ENCODE measurements at regions not wholly inside any gene's neighbourhood (a gene's known extent, or its start where the extent isn't known, plus 50 kb on each side); places are given as distances from the start of the nearest gene placed in this dataset.

- Histone ChIP-seq H2AK9ac (replicated peaks; ENCODE audit: low read depth, low read length, poor library complexity) (no peak overlapping the region), H2BK5ac (ENCODE audit: low read depth, low read length, poor library complexity, severe bottlenecking) (no peak overlapping the region), H3K9ac (ENCODE audit: low read depth, low read length) (no peak overlapping the region), H3K4me2 (ENCODE audit: low read depth, low read length) (no peak overlapping the region), H3K9me3 (ENCODE audit: control insufficient read depth, insufficient read depth, low read length) (no peaks in the 10 kb centered on the region), H3K14ac (replicated peaks; ENCODE audit: low read depth, low read length) (no peak overlapping the region), H2AK5ac (ENCODE audit: low read depth, low read length) (no peak overlapping the region), H3K27me3 (ENCODE audit: control insufficient read depth, insufficient read depth, low read length) (peaks cover 54% of the 10 kb centered on the region), H4K91ac (ENCODE audit: insufficient read depth, low read depth, low read length) (no peak overlapping the region), H4K5ac (ENCODE audit: low read depth, low read length) (no peak overlapping the region), H4K20me1 (ENCODE audit: insufficient read depth, low read length) (no peaks in the 10 kb centered on the region), H3K4me3 (ENCODE audit: insufficient read depth, low read depth, low read length) (no peak overlapping the region), H4K8ac (ENCODE audit: low read depth in 2 of 2, low read length in 2 of 2) (no peak overlapping the region), H3K4me1 (ENCODE audit: control insufficient read depth, insufficient read depth, low read length) (no peaks in the 10 kb centered on the region), H3K4ac (ENCODE audit: low read depth, low read length) (no peak overlapping the region), H2BK20ac (ENCODE audit: low read depth, low read length) (no peak overlapping the region), H3K56ac (ENCODE audit: extremely low read depth, insufficient read depth, low read length) (no peak overlapping the region), H2BK15ac (ENCODE audit: low read depth, low read length) (no peak overlapping the region), H2AFZ (replicated peaks; ENCODE audit: low read length, poor library complexity) (no peak overlapping the region), H3K23ac (ENCODE audit: low read depth, low read length) (no peak overlapping the region), H3K9me1 (ENCODE audit: insufficient read depth, low read length) (no peaks in the 10 kb centered on the region), H3K27ac (ENCODE audit: insufficient read depth, low read length) (no peak overlapping the region), H3K36me3 (ENCODE audit: control insufficient read depth, insufficient read depth, low read length) (no peaks in the 10 kb centered on the region), H2BK120ac (ENCODE audit: low read depth, low read length) (no peak overlapping the region), H3K79me1 (ENCODE audit: low read depth in 1 of 2, low read length in 2 of 2) (no peaks in the 10 kb centered on the region), H3K18ac (ENCODE audit: low read depth, low read length) (no peak overlapping the region)
- DNase-seq (no peak), ATAC-seq (ENCODE audit: low read depth) (no peak)
- no TSS peak for BruUV-seq (replicated peaks)
- intact Hi-C loops (cut with micrococcal nuclease) (no loop called here), dilution Hi-C loops (cut with HindIII; ENCODE audit: low sequenced_read_pairs, unreplicated experiment) (no loop called here), in situ Hi-C loops (cut with MboI; ENCODE audit: low sequenced_read_pairs) (no loop called here)
- WGBS, 2 experiments (ENCODE audit: extremely low coverage in 2 of 2, insufficient read length in 1 of 2): 20% methylated on average over 1 of the region's 6 CpGs; no CpG with 5 or more reads in 1 of the 2 experiments
- ChIA-PET POLR2A (ENCODE audit: unreplicated experiment) (no interaction called here), CTCF (no interaction called here)
- TF ChIP-seq ELK1 (IDR thresholded peaks at IDR 0.05; ENCODE audit: borderline replicate concordance, low read depth, low read length) (no peak), RAD21 (IDR thresholded peaks at IDR 0.05; ENCODE audit: low read length) (no peak), MAFK (IDR thresholded peaks at IDR 0.05; ENCODE audit: low read depth, low read length) (no peak), CTCF (conservative IDR thresholded peaks at IDR 0.05; ENCODE audit: low read depth, low read length) (no peak), BHLHE40 (IDR thresholded peaks at IDR 0.05; ENCODE audit: low read depth, low read length) (no peak), FOS (IDR thresholded peaks at IDR 0.05; ENCODE audit: low read depth, low read length) (no peak), MAZ (IDR thresholded peaks at IDR 0.05; ENCODE audit: borderline replicate concordance, low read depth, low read length) (no peak), RCOR1 (IDR thresholded peaks at IDR 0.05; ENCODE audit: insufficient replicate concordance, low read length) (no peak), POLR2A (IDR thresholded peaks at IDR 0.05; ENCODE audit: low read depth, low read length) (no peak), CEBPB (IDR thresholded peaks at IDR 0.05; ENCODE audit: low read depth, low read length) (no peak), CHD1 (IDR thresholded peaks at IDR 0.05; ENCODE audit: low read depth, low read length) (no peak), RFX5 (IDR thresholded peaks at IDR 0.05; ENCODE audit: low read depth, low read length) (no peak), USF2 (IDR thresholded peaks at IDR 0.05; ENCODE audit: low read depth, low read length) (no peak), SMC3 (IDR thresholded peaks at IDR 0.05; ENCODE audit: low read depth, low read length) (no peak), NFE2L2 (IDR thresholded peaks at IDR 0.05; ENCODE audit: low read depth, low read length) (no peak), MXI1 (IDR thresholded peaks at IDR 0.05; ENCODE audit: borderline replicate concordance, low read depth, low read length) (no peak)
These were observed 58.7 kb upstream of the LYRM9 start for GRCh38 chr17:27951872-27952271.
